OCI-LY1 (cell line): ENCODE measurements at regions not wholly inside any gene's neighbourhood (a gene's known extent, or its start where the extent isn't known, plus 50 kb on each side); places are given as distances from the start of the nearest gene placed in this dataset.

Experiments
- H2AFZ ChIP-seq: fragments of 200-600 bp; sonication (generic), shearing (Covaris generic); 2 replicates; pipeline ENCODE4 v1.6.0; 2014; ENCODE audit warnings: antibody characterized with exemption, mild to moderate bottlenecking, low read length
- H3F3A ChIP-seq: fragments of 200-600 bp; sonication (generic), shearing (Covaris generic); 2 replicates; pipeline ENCODE4 v1.6.0; 2014; ENCODE audit warnings: mild to moderate bottlenecking, antibody characterized with exemption, low read length, moderate library complexity; ENCODE audit not compliant: insufficient read depth
- H3K27ac ChIP-seq: fragments of 200-600 bp; sonication (generic); 2 replicates; pipeline ENCODE4 v1.5.1; 2014; ENCODE audit warnings: low read length, mixed run types, mild to moderate bottlenecking, low read depth; ENCODE audit not compliant: poor library complexity, severe bottlenecking
- H3K27me3 ChIP-seq: fragments of 200-600 bp; sonication (generic); 2 replicates; pipeline ENCODE4 v1.6.0; 2014; ENCODE audit warnings: antibody characterized with exemption, mild to moderate bottlenecking, low read length, moderate library complexity; ENCODE audit not compliant: insufficient read depth
- H3K36me3 ChIP-seq: fragments of 200-600 bp; sonication (generic); 2 replicates; pipeline ENCODE4 v1.6.1; 2014; ENCODE audit warnings: mild to moderate bottlenecking, antibody characterized with exemption, low read length, moderate library complexity, mixed read lengths; ENCODE audit not compliant: insufficient read depth
- H3K4me1 ChIP-seq: fragments of 200-600 bp; sonication (generic); 2 replicates; pipeline ENCODE4 v1.5.1; 2014; ENCODE audit warnings: mild to moderate bottlenecking, low read length, moderate library complexity; ENCODE audit not compliant: insufficient read depth, severe bottlenecking
- H3K4me2 ChIP-seq: fragments of 200-600 bp; sonication (generic), shearing (Covaris generic); 2 replicates; pipeline ENCODE4 v1.6.1; 2014; ENCODE audit warnings: low read length
- H3K4me3 ChIP-seq: fragments of 200-600 bp; sonication (generic); 2 replicates; pipeline ENCODE4 v1.5.1; 2014; ENCODE audit warnings: low read length, low read depth, mild to moderate bottlenecking, mixed read lengths; ENCODE audit not compliant: poor library complexity, severe bottlenecking
- H3K79me2 ChIP-seq: fragments of 200-600 bp; shearing (Covaris generic); 2 replicates; pipeline ENCODE4 v1.6.1; 2016; ENCODE audit warnings: mixed run types, low read length, mixed read lengths; ENCODE audit not compliant: insufficient read depth
- H3K9ac ChIP-seq: fragments of 200-600 bp; sonication (generic), shearing (Covaris generic); 2 replicates; pipeline ENCODE4 v1.6.1; 2014; ENCODE audit warnings: mild to moderate bottlenecking, low read length, mixed read lengths
- H3K9me2 ChIP-seq: fragments of 200-600 bp; sonication (generic), shearing (Covaris generic); 2 replicates; pipeline ENCODE4 v1.6.1; 2014; ENCODE audit warnings: low read depth, mild to moderate bottlenecking, low read length, mixed read lengths
- H3K9me3 ChIP-seq: fragments of 200-600 bp; shearing (Covaris generic); 2 replicates; pipeline ENCODE4 v1.6.1; 2014; ENCODE audit warnings: low read length, mixed read lengths
- H4K20me1 ChIP-seq: fragments of 200-600 bp; sonication (generic), shearing (Covaris generic); 2 replicates; pipeline ENCODE4 v1.6.0; 2016; ENCODE audit warnings: mild to moderate bottlenecking, low read length; ENCODE audit not compliant: insufficient read depth
- CTCF ChIP-seq: fragments of 200-600 bp; sonication (generic), shearing (Covaris generic); IDR thresholded peaks from 2 replicates; pipeline ENCODE4 v1.5.1; 2017; ENCODE audit warnings: mild to moderate bottlenecking, antibody characterized with exemption, low read length, moderate library complexity, mixed read lengths
- EZH2 ChIP-seq: fragments of 200-600 bp; sonication (generic), shearing (Covaris generic); IDR thresholded peaks from 2 replicates; pipeline ENCODE4 v1.8.0; 2017; ENCODE audit warnings: borderline replicate concordance, mixed run types, mild to moderate bottlenecking, antibody characterized with exemption, low read length, moderate library complexity, mixed read lengths

GRCh38 chr17:27386206-27387075 lies 69.8 kb upstream of the KSR1 start:
- H3K79me2 ChIP-seq: no peaks in the 10 kb centered on the region
- H3K4me3 ChIP-seq: no peak overlapping the region
- H3K27me3 ChIP-seq: no peaks in the 10 kb centered on the region; the same call in 1 of the 2 replicates
- no peaks in the 10 kb centered on the region for H4K20me1 ChIP-seq
- no peak overlapping the region for H3K9ac ChIP-seq
- H3K36me3 ChIP-seq: no peaks in the 10 kb centered on the region
- no peaks in the 10 kb centered on the region for H3K4me1 ChIP-seq
- H3K27ac ChIP-seq: no peak overlapping the region
- H3K4me2 ChIP-seq: no peak overlapping the region
- no peak overlapping the region for H2AFZ ChIP-seq
- TF ChIP-seq EZH2: no peak
- TF ChIP-seq CTCF: no peak
- H3K9me2 ChIP-seq: no peaks in the 10 kb centered on the region
- no peaks in the 10 kb centered on the region for H3K9me3 ChIP-seq
- no peaks in the 10 kb centered on the region for H3F3A ChIP-seq

- no peak overlapping the region for H3K4me2 ChIP-seq
These were observed 66.6 kb upstream of the KSR1 start for GRCh38 chr17:27389542-27390140.

GRCh38 chr17:27390540-27390939 lies 65.7 kb upstream of the KSR1 start:
- Histone ChIP-seq H3K79me2 (no peaks in the 10 kb centered on the region), H3K9me2 (no peaks in the 10 kb centered on the region), H3K4me1 (no peaks in the 10 kb centered on the region), H4K20me1 (no peaks in the 10 kb centered on the region), H3K4me2 (no peak overlapping the region), H3F3A (no peaks in the 10 kb centered on the region), H3K9me3 (no peaks in the 10 kb centered on the region), H3K27me3 (no peaks in the 10 kb centered on the region; the same call in 1 of the 2 replicates), H3K4me3 (no peak overlapping the region), H3K9ac (no peak overlapping the region), H2AFZ (no peak overlapping the region), H3K36me3 (no peaks in the 10 kb centered on the region), H3K27ac (no peak overlapping the region)
- TF ChIP-seq CTCF (no peak), EZH2 (no peak)

More at GRCh38 chr17:27389542-27390140, 66.6 kb upstream of the KSR1 start:
- Histone ChIP-seq H3K79me2 (no peaks in the 10 kb centered on the region), H4K20me1 (no peaks in the 10 kb centered on the region), H3K9me2 (no peaks in the 10 kb centered on the region), H3K27me3 (no peaks in the 10 kb centered on the region; the same call in 1 of the 2 replicates), H3K27ac (no peak overlapping the region), H2AFZ (no peak overlapping the region), H3K9ac (no peak overlapping the region), H3K4me1 (no peaks in the 10 kb centered on the region), H3F3A (no peaks in the 10 kb centered on the region), H3K4me3 (no peak overlapping the region), H3K9me3 (no peaks in the 10 kb centered on the region), H3K36me3 (no peaks in the 10 kb centered on the region)
- TF ChIP-seq EZH2: no peak
- no peak for TF ChIP-seq CTCF
